ENCODE measurements at regions not wholly inside any gene's neighbourhood (a gene's known extent, or its start where the extent isn't known, plus 50 kb on each side); places are given as distances from the start of the nearest gene placed in this dataset.

- dilution Hi-C loops (cut with MboI; ENCODE audit: extremely low pct_ligation_motif_present, low sequenced_read_pairs) (no loop called here), intact Hi-C loops (cut with micrococcal nuclease) (no loop called here)
- no peaks in the 10 kb centered on the region for H3K4me1 ChIP-seq (ENCODE audit: control insufficient read depth, extremely low read depth, insufficient read depth, low read length)
- no peak overlapping the region for H3K9ac ChIP-seq (replicated peaks; ENCODE audit: extremely low read depth, insufficient read depth, low read length)
- no peak overlapping the region for H3K27ac ChIP-seq (ENCODE audit: insufficient read depth, low read depth, low read length)
- no peaks in the 10 kb centered on the region for H4K20me1 ChIP-seq (replicated peaks; ENCODE audit: control insufficient read depth, extremely low read depth, insufficient read depth, low read length)
- H3K9me3 ChIP-seq (replicated peaks; ENCODE audit: control insufficient read depth, insufficient read depth, low read length) = no peaks in the 10 kb centered on the region
- ChIA-PET POLR2A (no interaction called here), CTCF (no interaction called here)
- no peak for FAIRE-seq
- H3K36me3 ChIP-seq (ENCODE audit: control insufficient read depth in 2 of 2, extremely low read depth in 1 of 2, insufficient read depth in 2 of 2, low read length in 2 of 2) = no peaks in the 10 kb centered on the region
- BruUV-seq (replicated peaks) = no TSS peak
- no peaks in the 10 kb centered on the region for H3K9me1 ChIP-seq (replicated peaks; ENCODE audit: control insufficient read depth, extremely low read depth, insufficient read depth, low read length)
- H2AFZ ChIP-seq (ENCODE audit: low read depth, low read length) = no peak overlapping the region
- TF ChIP-seq EZH2 (IDR thresholded peaks at IDR 0.05; ENCODE audit: borderline replicate concordance, low read depth, low read length, severe bottlenecking) = no peak
- TF ChIP-seq POLR2A (IDR thresholded peaks at IDR 0.05; ENCODE audit: low read depth, low read length) = no peak
- TF ChIP-seq MAX (IDR thresholded peaks at IDR 0.05; ENCODE audit: insufficient read depth, insufficient read length) = no peak
- TF ChIP-seq POLR2AphosphoS5 (IDR thresholded peaks at IDR 0.05; ENCODE audit: insufficient read depth, low read depth, low read length) = no peak
- TF ChIP-seq GATA2 (IDR thresholded peaks at IDR 0.05; ENCODE audit: insufficient read depth, insufficient read length, low read depth, low read length) = no peak
- TF ChIP-seq MYC (IDR thresholded peaks at IDR 0.05; ENCODE audit: low read depth, low read length) = no peak
- no peak for TF ChIP-seq CTCF (IDR thresholded peaks at IDR 0.05; ENCODE audit: extremely low read depth in 1 of 2, insufficient read depth in 1 of 2, low read depth in 1 of 2, low read length in 2 of 2)
- no peak for TF ChIP-seq FOS (IDR thresholded peaks at IDR 0.05; ENCODE audit: borderline replicate concordance, insufficient read depth, low read length)
- TF ChIP-seq JUN (IDR thresholded peaks at IDR 0.05; ENCODE audit: borderline replicate concordance, insufficient read depth, insufficient read length, low read depth) = no peak
- H3K4me3 ChIP-seq (replicated peaks in 1 of 3; ENCODE audit: insufficient read depth in 1 of 3, low read depth in 1 of 3, low read length in 3 of 3) = no peak overlapping the region
- no peaks in the 10 kb centered on the region for H3K79me2 ChIP-seq (ENCODE audit: control insufficient read depth, insufficient read depth, low read length)
- H3K4me2 ChIP-seq (ENCODE audit: insufficient read depth, low read length) = no peak overlapping the region
- H3K27me3 ChIP-seq (ENCODE audit: control insufficient read depth in 2 of 2, insufficient read depth in 2 of 2, low read length in 2 of 2) = no peaks in the 10 kb centered on the region
- no peak for DNase-seq (ENCODE audit: low read depth, low spot score)
These were observed 129.3 kb upstream of the SEMA6A start for GRCh38 chr5:116703941-116704340.
